Mammary epithelial cell (primary cell): ENCODE measurements at regions not wholly inside any gene's neighbourhood (a gene's known extent, or its start where the extent isn't known, plus 50 kb on each side); places are given as distances from the start of the nearest gene placed in this dataset.

Experiments
- EZH2 ChIP-seq: IDR thresholded peaks from 2 replicates; pipeline ENCODE4 v1.6.1; 2012; ENCODE audit warnings: low read length, inconsistent platforms, borderline replicate concordance
- TF ChIP-seq, protein P1 (sequence below), 2 donors: IDR thresholded peaks in 1 of 2; conservative IDR thresholded peaks in 1 of 2; 2 replicates each; pipeline ENCODE4 v1.5.1; 2011 to 2012; ENCODE audit warnings: inconsistent platforms in 2 of 2, low read length in 2 of 2, mild to moderate bottlenecking in 2 of 2, control low read depth in 1 of 2, low read depth in 1 of 2; ENCODE audit not compliant: insufficient read depth in 1 of 2; ENCODE audit errors: extremely low read depth in 1 of 2

DNA sequence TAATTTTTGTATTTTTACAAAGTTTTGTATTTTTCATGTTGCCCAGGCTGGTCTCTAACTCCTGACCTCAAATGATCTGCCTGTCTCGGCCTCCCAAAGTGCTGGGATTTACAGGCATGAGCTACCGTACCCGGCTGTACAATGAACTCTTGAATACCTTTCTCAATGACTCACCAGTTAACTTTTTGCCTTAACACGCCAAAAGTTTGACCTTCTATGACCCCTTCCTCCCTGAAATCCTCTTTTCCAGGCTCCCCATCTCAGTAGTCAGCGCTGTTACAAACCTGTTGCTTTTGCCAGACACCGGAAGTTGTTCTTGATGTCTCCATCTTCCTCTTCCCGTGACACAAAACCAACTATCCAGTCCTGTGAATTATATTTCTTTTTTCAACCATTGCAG lies 158.1 kb upstream of the ASIC2 start:
- no peak for TF ChIP-seq EZH2
- TF ChIP-seq, protein P1, sequence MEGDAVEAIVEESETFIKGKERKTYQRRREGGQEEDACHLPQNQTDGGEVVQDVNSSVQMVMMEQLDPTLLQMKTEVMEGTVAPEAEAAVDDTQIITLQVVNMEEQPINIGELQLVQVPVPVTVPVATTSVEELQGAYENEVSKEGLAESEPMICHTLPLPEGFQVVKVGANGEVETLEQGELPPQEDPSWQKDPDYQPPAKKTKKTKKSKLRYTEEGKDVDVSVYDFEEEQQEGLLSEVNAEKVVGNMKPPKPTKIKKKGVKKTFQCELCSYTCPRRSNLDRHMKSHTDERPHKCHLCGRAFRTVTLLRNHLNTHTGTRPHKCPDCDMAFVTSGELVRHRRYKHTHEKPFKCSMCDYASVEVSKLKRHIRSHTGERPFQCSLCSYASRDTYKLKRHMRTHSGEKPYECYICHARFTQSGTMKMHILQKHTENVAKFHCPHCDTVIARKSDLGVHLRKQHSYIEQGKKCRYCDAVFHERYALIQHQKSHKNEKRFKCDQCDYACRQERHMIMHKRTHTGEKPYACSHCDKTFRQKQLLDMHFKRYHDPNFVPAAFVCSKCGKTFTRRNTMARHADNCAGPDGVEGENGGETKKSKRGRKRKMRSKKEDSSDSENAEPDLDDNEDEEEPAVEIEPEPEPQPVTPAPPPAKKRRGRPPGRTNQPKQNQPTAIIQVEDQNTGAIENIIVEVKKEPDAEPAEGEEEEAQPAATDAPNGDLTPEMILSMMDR (conservative IDR thresholded peaks at IDR 0.05 in 1 of 2, IDR thresholded peaks at IDR 0.05 in 1 of 2; ENCODE audit: extremely low read depth in 1 of 2, insufficient read depth in 1 of 2, low read depth in 1 of 2, low read length in 2 of 2), result no peak
